ENCODE measurements at regions not wholly inside any gene's neighbourhood (a gene's known extent, or its start where the extent isn't known, plus 50 kb on each side); places are given as distances from the start of the nearest gene placed in this dataset.

- no peak overlapping the region for H2BK5ac ChIP-seq (ENCODE audit: insufficient read length, low read length)
- H3K18ac ChIP-seq (ENCODE audit: insufficient read length, low read depth, low read length) = no peak overlapping the region
- H3K23me2 ChIP-seq (ENCODE audit: insufficient read length, low read depth, low read length, poor library complexity, severe bottlenecking) = no peaks in the 10 kb centered on the region
- no peak overlapping the region for H4K91ac ChIP-seq (ENCODE audit: insufficient read length, low read depth, low read length)
- no peak overlapping the region for H2BK15ac ChIP-seq (ENCODE audit: low read depth, low read length)
- no peak overlapping the region for H4K8ac ChIP-seq (replicated peaks; ENCODE audit: insufficient read length, low read depth, low read length)
- no peaks in the 10 kb centered on the region for H3K4me1 ChIP-seq (ENCODE audit: insufficient read depth, low read length)
- no peak overlapping the region for H3K14ac ChIP-seq (ENCODE audit: insufficient read depth, low read length)
- no peak overlapping the region for H3T11ph ChIP-seq (ENCODE audit: low read length)
- no peak overlapping the region for H2BK120ac ChIP-seq (ENCODE audit: low read depth, low read length, poor library complexity, severe bottlenecking)
- H3K56ac ChIP-seq (ENCODE audit: insufficient read length, low read depth, low read length) = no peak overlapping the region
- no peak overlapping the region for H2AFZ ChIP-seq (ENCODE audit: low read length)
- Mint-ChIP-seq H3K27ac (no peak overlapping the region), H3K9me3 (no peaks in the 10 kb centered on the region), H3K36me3 (ENCODE audit: insufficient read depth in 1 of 3, low read depth in 3 of 3) (no peaks in the 10 kb centered on the region), H3K27me3 (ENCODE audit: low read depth) (no peaks in the 10 kb centered on the region), H3K4me3 (no peak overlapping the region), H3K4me1 (no peaks in the 10 kb centered on the region)
- no peaks in the 10 kb centered on the region for H3K27me3 ChIP-seq (ENCODE audit: insufficient read depth, low read length)
- H4K5ac ChIP-seq (ENCODE audit: insufficient read length, low read depth, low read length) = no peak overlapping the region
- no peak overlapping the region for H3K23ac ChIP-seq (ENCODE audit: insufficient read length, low read depth, low read length)
- no peaks in the 10 kb centered on the region for H4K20me1 ChIP-seq (ENCODE audit: control insufficient read depth, insufficient read depth, insufficient read length)
- H3K27ac ChIP-seq (ENCODE audit: insufficient read length, low read depth, low read length) = no peak overlapping the region
- no peak overlapping the region for H2BK12ac ChIP-seq (ENCODE audit: insufficient read length, low read depth, low read length)
- WGBS (ENCODE audit: extremely low coverage, insufficient read length, low lambda C conversion rate) = no CpG with 5 or more reads among the region's 3 CpGs
- H2AK5ac ChIP-seq (ENCODE audit: insufficient read length, low read length) = no peak overlapping the region
- H3K79me1 ChIP-seq (ENCODE audit: insufficient read depth, low read depth, low read length, poor library complexity, severe bottlenecking) = no peaks in the 10 kb centered on the region
- H3K9me3 ChIP-seq (ENCODE audit: control insufficient read depth, low read depth, low read length) = no peaks in the 10 kb centered on the region
- no peak overlapping the region for H3K4me2 ChIP-seq (ENCODE audit: insufficient read depth, insufficient read length, low read length)
- no peak overlapping the region for H3K9ac ChIP-seq (ENCODE audit: extremely low read depth, insufficient read length, low read length)
- no peak for TF ChIP-seq CTCF (conservative IDR thresholded peaks at IDR 0.05)
- no peak overlapping the region for H3K4ac ChIP-seq (ENCODE audit: low read depth, low read length)
- no peak for DNase-seq
- no peaks in the 10 kb centered on the region for H3K79me2 ChIP-seq (ENCODE audit: insufficient read depth, low read length)
- H2BK20ac ChIP-seq (ENCODE audit: low read depth, low read length, poor library complexity, severe bottlenecking) = no peak overlapping the region
Observed at GRCh38 chr11:7165911-7166310, 77.1 kb downstream of the RBMXL2 start.

All from H9 (cell line).